ENCODE measurements at regions not wholly inside any gene's neighbourhood (a gene's known extent, or its start where the extent isn't known, plus 50 kb on each side); places are given as distances from the start of the nearest gene placed in this dataset.

GRCh38 chr3:59189526-59189925 lies 139.7 kb upstream of the CFAP20DC start:
- no peak for TF ChIP-seq CTCF (IDR thresholded peaks at IDR 0.05)
- no peak for TF ChIP-seq POLR2A (IDR thresholded peaks at IDR 0.05)
